Erythroblast (primary cell): ENCODE measurements at regions not wholly inside any gene's neighbourhood (a gene's known extent, or its start where the extent isn't known, plus 50 kb on each side); places are given as distances from the start of the nearest gene placed in this dataset.
"Not testable (repeated sequence)": the region's sequence is repeated elsewhere in the genome, so short reads cannot be mapped to it uniquely, and the experiment has no call there.

Source experiments
- GATA1 ChIP-seq: IDR thresholded peaks from 2 replicates; pipeline ENCODE4 v1.6.1; 2011; ENCODE audit warnings: low read depth, mild to moderate bottlenecking, control low read depth, low read length, moderate library complexity
- POLR2A ChIP-seq: IDR thresholded peaks from 2 replicates; pipeline ENCODE4 v1.6.1; 2011; ENCODE audit warnings: mild to moderate bottlenecking, low read length

DNA sequence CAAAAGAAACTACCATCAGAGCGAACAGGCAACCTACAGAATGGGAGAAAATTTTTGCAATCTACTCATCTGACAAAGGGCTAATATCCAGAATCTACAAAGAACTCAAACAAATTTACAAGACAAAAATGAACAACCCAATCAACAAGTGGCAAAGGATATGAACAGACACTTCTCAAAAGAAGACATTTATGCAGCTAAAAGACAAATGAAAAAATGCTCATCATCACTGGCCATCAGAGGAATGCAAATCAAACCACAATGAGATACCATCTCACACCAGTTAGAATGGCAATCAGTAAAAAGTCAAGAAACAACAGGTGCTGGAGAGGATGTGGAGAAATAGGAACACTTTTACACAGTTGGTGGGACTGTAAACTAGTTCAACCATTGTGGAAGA lies 425.0 kb downstream of the NPIPA8 start:
- not testable (repeated sequence) for TF ChIP-seq POLR2A, GATA1
